ENCODE measurements at regions not wholly inside any gene's neighbourhood (a gene's known extent, or its start where the extent isn't known, plus 50 kb on each side); places are given as distances from the start of the nearest gene placed in this dataset.

- TF ChIP-seq POLR2AphosphoS5 (IDR thresholded peaks at IDR 0.05) = no peak
- TF ChIP-seq, protein P1, sequence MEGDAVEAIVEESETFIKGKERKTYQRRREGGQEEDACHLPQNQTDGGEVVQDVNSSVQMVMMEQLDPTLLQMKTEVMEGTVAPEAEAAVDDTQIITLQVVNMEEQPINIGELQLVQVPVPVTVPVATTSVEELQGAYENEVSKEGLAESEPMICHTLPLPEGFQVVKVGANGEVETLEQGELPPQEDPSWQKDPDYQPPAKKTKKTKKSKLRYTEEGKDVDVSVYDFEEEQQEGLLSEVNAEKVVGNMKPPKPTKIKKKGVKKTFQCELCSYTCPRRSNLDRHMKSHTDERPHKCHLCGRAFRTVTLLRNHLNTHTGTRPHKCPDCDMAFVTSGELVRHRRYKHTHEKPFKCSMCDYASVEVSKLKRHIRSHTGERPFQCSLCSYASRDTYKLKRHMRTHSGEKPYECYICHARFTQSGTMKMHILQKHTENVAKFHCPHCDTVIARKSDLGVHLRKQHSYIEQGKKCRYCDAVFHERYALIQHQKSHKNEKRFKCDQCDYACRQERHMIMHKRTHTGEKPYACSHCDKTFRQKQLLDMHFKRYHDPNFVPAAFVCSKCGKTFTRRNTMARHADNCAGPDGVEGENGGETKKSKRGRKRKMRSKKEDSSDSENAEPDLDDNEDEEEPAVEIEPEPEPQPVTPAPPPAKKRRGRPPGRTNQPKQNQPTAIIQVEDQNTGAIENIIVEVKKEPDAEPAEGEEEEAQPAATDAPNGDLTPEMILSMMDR (IDR thresholded peaks at IDR 0.05) = no peak
- TF ChIP-seq POLR2A (IDR thresholded peaks at IDR 0.05) = no peak
These were observed 173.6 kb upstream of the ALG10B start for GRCh38 chr12:38142974-38143373.

Measured in gastroesophageal sphincter (tissue), 3 donors.